HG03064 (cell line): ENCODE measurements at regions not wholly inside any gene's neighbourhood (a gene's known extent, or its start where the extent isn't known, plus 50 kb on each side); places are given as distances from the start of the nearest gene placed in this dataset.

Source experiments
- ATAC-seq: cut with Tn5 transposase; IDR thresholded peaks from one replicate; pipeline ENCODE4 v1.9.1; 2021; ENCODE audit warnings: low read depth; ENCODE audit not compliant: unreplicated experiment

DNA sequence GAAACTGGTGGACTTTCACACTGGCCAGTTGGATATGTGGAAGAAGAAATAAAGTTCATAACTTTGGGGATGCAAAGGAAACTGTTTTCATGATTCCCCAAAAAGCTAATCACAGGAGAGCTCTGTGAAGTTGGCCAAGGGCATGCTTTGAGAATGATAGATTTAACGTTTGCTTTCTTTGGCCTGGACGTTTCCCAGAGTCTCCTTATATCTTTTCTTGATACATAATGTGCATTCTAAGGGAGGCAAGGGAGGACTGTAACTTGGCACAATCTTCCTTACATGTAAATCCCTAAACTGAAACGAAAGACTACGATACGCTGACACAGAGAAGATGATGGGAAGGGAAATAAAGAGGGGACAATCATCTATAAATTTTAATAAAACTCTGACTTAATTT lies 176.5 kb upstream of the INHBA start:
- ATAC-seq, result no peak

DNA sequence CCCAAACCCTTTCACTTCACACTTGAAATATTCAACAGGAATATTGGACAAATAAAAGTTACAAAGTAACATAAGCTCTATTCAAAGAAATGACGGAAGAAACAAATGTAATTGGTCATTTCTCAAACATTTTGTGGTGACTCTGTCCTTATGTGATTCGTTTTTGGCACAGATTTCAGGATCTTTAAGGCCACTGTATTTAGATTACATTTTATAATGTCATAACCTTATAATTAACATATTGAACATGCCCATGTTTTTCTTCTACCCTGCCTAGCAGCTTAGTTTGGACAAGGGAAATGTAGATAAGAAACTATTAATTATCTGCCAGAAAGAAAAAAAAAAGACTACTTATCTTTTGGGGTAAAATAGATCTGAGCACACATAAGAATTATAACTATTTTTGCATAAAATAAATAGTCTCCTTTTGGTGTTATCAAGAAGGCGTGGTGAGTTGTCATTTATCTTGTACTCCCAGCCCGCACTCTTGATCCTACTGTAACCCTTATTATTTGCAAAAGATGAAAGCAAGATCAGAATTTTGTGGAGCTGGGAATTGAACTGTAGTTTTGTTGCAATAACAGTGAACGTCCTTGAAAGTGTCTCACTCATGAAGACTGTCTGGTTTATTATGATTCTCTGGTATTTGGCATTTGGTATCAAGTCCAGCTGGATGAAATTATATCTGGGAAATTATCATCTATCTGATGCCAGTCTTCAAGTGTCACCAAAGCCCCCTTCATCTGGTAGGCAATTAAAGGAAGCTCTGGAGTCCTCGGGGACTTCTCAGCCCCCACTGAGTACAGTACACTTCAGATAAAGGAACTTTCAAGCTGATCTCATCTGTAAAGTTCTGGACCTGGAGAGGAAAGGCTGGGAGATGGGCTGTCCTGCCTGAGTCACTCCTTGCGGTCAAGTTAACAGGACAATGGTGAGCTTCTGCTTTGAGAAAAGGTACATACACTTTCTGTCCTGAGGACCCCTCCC lies 175.7 kb upstream of the INHBA start:
- ATAC-seq, result no peak

DNA sequence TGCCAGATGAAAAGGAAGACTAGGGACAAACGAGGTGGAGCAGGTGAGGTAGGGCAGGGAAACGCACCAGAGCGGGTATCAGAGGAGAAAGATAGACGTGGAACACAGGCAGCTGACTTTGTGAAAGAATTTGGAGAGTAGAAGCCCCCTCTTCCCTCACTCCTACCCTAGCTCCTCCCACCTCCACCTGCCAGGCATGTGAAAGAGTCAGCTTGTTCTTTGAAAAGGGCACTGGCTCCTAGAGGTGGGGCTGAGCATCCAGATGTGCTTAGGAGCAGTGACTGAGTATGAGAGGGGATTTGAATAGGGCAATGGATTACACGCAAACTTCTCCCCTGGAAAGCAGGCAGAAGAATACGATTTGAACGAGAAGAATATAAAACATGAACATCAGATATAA lies 174.2 kb upstream of the INHBA start:
- no peak for ATAC-seq

DNA sequence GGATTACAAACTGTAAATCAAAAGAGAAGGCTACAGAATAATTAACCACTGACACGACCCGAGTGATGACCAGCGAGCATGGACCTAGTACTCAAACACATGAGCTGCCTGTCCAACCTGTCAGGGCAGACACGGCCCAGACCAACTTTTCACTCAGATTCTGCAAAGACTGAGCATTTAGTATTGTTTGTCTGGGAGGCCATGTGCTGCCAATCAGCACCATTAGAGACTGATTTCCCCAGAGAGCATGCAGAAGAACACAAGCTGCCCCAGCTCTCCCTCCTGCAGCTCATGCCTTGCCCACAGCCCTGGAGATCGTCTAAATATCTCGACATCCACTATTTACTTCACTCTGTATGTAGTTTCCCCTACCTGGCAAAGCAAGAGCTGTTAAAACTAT lies 172.6 kb upstream of the INHBA start:
- no peak for ATAC-seq

DNA sequence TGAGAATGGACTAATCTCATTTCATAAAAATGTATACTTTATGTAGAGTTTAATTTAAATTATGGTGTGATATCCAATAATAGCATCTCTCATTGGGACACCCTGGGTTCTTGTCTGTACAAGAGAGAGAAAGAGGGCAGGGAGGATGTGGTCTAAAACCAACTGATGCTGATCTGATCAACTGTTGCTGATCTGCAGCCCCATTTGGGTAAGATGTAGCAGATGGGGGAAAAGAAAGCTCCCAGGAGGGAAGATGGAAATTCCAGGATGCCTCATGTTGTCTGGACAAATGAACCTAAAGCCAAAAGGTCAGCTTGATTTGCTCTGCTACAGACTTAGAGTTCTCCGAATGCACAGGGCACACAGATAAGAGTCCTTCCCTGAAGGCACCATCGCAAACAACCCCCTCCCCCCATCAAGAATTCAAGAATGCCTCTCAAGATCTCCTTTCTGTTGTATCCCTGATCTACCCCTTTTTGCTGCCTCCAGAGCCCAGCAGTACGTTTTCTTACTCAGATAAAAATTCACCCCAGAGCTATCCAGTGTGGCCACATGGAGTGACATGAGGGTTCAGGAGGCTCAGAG lies 171.4 kb upstream of the INHBA start:
- no peak for ATAC-seq

DNA sequence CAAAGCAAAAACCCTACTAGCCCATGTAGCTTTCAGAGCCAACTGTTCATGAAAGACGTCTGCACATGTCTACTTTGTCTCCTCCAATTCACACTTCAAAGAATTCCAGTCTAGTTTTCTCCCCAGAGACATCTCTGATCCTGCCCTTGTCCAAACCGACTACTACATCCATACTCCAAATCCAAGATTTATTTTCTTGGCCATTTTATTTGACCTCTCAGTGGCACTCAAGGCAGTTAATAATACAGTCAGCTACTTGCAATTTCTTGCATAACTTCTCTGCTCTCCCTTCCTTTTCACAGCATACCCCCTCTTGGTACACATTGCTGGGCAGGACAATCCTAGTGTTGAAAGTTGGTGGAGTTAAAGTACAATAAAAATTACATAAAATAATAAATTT lies 170.9 kb upstream of the INHBA start:
- no peak for ATAC-seq

DNA sequence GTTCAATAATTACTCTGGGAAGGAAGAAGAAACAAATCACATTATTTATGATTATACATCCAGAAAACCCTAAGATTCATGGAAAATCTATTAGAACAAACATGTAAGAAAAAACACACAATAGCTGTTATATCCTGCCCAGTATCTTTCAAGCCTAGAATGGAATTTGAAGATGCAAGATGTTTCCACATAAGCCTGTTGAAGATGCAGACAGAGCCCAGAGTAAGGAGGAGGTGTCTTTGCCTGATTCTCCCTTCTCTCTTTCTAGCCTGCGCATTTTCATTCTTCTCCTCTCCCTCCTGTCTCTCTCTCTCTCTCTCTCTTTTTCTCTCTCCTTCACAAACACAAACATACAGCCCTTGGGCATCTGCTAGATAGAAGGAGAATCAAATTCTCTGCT lies 170.1 kb upstream of the INHBA start:
- no peak for ATAC-seq

DNA sequence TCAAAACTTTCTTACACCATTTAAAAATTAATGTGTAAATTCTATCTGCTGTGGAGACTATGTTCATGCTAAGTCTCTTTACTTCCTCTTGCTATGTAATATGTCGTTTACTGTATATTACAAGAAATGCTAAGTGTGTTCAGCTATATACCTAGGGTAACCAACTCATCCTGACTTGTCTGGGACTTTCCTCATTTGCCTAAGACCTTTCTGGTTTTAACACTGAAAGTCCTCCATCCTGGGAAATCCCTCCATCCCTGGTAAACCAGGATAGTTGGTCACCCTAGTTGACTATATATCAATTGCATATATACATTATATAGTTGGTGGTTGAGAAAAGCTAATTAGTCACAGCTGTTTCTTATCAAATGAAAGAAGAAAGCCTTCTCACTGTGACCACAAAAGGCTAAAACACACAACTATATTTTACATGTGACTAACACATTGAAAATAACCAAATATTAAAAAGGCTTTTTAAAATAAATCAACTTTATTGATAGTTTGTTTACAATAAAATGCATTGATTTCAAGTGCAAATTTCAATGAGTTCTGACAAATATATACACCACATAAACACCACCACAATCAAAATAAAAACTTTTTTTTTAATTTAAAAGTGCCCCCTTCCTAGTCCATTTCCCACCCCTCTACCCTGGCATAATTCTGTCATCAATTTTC lies 167.7 kb upstream of the INHBA start:
- no peak for ATAC-seq

DNA sequence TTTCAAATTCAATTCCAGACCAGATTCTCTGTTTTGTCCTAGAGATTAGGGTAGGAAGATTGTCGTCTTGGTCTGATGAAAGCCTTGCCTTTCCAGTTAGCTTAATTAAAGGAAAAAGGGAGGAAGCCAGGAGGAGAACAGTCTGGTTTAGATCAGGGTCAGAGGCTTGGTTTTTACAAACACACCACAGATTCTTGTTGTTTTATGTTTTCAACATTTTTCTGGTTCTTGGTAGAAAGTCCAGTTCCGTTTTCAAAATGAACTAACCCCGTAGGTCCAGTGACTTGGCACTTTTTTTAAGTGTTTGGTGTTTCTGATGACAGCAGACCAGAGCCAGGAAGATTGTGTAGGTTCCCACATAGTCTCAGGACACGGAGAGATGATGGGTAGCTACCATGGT lies 167.1 kb upstream of the INHBA start:
- ATAC-seq, result no peak

DNA sequence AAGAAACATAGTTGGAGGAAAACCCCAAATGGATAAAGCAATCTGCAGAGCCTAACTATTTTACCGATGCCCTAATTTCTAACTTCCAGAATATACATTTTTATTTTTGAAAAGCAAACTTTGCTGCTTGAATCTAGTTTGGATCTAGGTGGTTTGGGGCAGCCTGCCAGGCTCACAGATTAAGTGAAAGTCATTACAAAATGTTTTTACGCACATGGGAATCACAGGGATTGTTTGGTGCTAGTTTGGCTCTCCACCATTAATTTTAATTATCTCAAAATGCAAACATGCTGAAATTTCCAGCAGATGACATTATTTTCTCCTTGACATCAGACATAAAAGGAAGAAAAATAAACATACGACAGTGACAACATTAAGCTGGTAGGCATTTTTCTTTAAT lies 166.7 kb upstream of the INHBA start:
- ATAC-seq, result no peak

DNA sequence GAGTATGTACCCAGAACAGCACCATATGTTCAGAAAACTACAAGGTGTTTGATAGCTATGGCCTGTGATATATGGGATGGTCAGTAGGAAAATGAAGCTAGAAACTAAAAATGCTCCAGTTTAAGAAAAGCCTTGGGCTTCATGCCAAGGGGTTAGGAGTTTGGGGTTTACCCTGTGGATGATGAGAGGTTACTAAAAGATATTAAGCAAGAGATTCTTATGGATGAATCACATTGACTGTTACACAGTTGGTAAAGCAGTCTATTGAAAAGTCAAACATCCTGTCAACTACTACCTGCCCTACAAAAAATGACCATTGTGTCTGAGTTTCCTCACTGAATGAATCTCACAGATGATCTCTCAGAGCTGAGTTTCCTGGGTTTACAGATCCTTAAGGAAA lies 166.2 kb upstream of the INHBA start:
- ATAC-seq, result no peak

DNA sequence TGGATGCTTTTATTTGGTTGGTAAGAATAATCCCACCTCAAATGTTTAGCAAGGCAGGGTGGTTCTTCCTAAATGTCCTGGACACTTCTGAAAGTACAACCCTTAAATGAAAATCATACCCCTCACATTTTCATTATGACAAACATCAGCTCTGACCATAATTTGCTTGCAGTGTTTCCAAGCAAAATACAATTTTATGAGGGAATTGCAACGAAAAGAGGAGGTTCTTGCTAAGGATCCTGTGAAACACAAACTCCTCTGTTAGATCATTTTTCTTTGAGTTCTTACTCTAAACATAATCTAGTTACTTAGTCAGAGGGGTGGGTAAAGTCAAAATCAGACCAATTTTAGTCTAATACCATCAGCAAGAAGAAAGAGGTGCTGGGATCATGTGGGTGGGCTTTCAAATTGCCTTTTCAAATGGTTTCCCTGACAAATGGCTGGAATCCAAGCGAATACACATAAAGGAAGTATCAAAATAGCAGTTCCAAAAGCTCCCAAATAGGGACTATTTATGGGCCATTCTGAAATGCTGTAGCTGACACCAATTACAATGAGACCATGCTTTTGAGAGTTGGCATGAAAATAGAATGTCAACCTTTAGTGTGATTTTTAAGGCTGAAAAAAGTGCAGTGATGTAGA lies 164.9 kb upstream of the INHBA start:
- no peak for ATAC-seq

DNA sequence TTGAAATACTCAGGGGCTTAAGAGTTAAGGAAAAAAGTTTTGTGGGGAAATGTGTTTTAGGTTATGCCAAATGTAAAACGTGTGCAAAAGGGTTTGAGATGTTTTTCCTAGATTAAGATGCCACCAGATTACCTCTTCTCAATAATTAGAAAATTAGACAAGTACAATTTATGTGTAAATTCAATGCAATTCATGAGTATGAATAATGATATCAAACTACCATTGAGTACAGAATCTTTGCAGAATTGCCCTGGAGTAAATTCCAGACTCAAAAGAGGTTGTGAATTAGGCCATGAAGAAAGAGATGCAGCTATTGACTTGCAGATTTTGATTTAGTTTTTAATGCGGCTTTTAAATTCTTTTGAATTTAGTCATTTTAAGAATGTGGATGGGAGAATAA lies 159.4 kb upstream of the INHBA start:
- no peak for ATAC-seq

DNA sequence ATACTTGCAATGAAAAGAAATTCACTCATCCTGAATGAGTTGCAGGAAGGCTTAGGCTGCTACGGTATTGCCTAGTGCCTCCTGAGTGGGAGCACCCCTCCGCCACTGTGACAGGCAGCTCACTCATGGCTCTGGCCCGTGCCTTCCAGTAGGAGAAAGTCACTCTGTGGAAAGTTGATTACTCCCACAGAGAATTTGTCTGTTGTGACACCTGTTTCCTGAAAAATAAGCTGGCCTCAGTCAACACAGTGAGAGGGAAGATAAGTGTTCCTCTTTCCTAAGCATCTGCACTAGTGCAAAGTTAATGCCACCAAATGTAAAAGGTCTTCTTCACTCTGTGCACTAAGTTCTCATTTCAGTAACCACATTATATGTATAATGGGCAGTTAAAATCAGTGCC lies 158.8 kb upstream of the INHBA start:
- no peak for ATAC-seq

DNA sequence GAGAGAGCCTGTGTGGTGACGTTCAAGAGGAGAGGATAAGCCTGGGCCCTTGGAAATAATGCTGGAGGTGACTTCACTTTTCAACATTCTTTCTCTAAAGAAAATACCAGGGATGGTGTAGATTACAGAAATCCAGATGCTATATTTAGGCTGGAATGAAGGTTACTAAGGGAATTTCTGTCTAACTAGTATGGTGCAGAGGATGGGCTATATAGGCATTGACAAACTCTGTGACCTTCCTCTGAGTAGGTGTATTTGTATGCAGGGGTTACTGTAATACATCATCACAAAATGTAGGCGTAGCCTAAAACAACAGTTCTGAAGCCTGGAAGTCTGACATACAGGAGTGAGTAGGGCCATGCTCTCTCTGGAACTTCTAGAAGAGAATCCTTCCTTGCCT lies 155.3 kb upstream of the INHBA start:
- ATAC-seq, result no peak

DNA sequence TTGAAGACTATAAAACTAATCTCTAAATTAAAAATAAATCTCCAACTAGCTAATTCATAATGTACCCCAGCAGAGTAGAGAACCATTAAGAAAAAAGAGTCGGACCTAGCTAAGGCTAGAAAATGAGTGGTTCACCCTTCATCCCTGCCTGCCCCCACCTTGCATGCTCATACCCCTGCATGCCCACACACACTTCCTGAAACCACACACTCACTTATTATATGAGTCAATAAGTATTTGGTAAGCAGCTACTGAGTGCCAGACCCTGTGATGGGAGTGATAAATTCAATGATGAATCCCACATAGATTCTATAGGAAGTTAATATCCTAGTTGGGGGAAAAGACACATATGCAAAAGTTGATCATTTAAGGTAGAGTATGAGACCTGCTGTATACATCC lies 152.9 kb upstream of the INHBA start:
- ATAC-seq, result no peak

DNA sequence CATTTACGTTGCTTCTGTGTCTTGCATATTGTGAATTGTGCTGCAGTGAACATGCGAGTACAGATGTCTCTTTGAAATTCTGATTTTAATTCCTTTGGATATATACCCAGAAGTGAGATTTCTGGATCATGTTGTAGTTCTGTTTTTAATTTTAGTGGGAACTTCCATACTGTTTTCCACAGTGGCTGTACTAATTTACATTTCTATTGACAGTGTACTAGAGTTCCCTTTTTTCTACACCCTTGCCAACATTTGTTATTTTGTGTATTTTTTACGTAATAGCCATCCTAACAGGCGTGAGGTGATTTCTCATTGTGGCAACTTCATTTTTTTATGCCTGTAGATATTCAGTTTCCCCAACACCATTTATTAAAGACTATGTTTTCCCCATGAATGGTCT lies 144.7 kb upstream of the INHBA start:
- ATAC-seq, result no peak

DNA sequence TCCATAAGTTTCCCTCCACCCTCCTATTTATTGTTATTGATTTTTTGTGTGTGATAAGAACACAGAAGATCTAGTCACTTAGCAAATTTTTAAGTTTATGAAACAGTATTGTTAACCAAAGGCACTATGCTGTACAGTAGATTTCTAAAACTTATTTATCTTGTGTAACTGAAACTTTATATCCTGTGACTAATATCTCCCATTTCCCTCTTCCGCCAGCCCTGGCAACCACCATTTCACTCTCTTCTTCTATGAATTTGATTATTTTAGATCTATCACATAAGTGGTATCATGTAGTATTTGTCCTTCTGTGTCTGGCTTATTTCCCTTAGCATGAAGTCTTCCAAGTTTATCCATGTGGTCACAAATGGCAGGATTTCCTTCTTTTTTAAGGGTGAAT lies 144.3 kb upstream of the INHBA start:
- ATAC-seq, result no peak

DNA sequence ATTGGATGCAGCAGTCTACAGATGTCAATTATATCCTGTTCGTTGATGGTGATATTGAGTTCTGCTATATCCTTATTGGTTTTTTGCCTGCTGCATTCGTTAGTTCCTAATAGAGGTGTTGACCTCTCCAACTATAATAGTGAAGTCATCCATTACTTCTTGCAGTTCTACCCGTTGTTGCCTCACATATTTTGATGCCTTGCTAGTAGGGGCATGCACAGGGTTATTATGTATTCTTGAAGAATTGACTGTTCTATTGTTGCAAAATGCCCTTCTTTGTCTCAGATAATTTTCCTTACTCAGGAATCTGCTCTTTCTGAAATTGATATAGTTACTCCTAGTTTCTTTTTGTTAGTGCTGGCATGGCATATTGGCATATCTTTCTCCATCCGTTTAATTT lies 140.1 kb upstream of the INHBA start:
- ATAC-seq, result no peak

DNA sequence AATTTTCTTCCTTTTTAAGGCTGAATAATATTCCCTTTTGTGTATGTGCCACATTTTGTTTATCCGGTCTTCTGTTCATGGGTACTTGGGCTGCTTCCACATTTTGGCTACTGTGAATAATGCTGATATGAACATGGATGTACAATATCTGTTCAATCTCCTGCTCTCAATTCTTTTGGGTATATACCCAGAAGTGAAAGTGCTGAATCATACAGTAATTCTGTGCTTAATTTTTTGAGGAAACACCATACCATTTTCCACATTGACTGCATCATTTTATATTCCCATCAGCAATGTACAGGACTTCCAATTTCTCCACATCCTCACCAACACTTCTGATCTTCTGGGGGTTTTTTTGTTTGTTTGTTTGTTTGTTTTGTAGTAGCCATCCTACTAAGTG lies 135.0 kb upstream of the INHBA start:
- no peak for ATAC-seq

DNA sequence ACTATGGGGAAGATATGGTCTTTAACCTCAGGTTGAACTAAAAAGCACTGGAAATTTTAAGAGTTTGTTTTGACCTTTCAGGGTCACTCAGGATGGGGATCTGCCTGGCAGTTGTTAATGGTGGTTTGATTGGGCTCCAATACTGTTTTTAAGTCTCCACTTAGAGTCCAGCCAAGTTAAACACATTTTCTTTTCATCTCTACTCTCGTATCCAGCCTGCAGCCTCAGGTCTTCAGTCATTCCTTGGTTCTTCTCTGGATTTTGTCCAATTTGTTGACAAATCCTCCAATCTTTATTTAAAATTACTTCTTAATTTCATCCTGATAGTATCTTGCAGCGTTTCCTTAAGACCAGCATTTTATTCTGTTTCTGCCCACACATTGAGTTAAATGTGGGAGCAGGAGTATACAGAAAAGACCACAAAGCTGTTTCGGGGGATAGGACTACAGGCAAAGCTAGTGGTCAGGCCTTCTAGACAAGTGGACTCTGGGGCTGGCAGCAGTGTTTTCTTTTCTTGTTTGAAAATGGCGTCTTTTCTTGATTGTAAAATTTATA lies 133.2 kb upstream of the INHBA start:
- ATAC-seq, result no peak
